GDM1 (cell line): ENCODE measurements at regions not wholly inside any gene's neighbourhood (a gene's known extent, or its start where the extent isn't known, plus 50 kb on each side); places are given as distances from the start of the nearest gene placed in this dataset.

Experiments used
- DNase-seq: peaks from one replicate; lab custom pipeline; 2025; lab: John Stamatoyannopoulos, UW

DNA sequence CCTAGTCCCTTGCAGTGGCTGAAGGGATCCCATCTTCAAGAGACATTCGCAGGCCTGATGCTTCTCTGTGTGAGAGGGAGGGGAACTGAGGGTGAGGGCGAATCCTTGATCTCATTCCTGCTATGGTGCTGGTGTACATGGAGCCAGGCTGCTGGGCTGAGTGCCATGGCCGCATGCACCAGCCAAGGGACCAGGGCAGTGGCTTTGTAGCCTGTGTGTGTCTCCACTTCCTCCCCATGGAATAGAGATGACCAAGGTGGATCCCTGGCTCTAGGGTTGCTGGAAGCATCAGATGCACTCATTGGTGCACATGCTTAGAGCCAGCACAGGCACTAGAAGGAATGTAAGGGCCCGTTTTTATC lies 195.0 kb downstream of the FOXL1 start:
- DNase-seq = no peak

DNA sequence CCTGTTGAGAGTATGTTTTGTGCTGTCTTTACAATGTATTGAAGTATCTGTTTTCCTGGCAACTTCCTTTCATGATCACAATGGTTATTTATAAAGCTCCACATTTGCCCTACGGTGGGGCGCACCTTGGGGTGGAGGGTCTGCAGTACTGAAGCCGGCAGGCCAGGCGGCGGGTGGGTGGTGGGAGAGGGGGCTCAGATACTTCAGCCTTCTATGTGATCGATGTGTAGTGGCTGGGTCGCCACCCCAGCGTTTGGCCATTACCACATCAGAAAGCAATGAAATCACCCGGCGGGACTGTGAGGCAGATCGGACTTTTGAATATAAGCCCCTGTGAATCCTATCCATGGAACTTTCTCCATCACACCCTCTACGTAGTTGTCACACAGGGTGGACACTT lies 196.6 kb downstream of the FOXL1 start:
- no peak for DNase-seq

GRCh38 chr16:86775511-86775921 lies 197.2 kb downstream of the FOXL1 start:
- no peak for DNase-seq

GRCh38 chr16:86777381-86777946 lies 199.1 kb downstream of the FOXL1 start:
- DNase-seq = no peak

DNA sequence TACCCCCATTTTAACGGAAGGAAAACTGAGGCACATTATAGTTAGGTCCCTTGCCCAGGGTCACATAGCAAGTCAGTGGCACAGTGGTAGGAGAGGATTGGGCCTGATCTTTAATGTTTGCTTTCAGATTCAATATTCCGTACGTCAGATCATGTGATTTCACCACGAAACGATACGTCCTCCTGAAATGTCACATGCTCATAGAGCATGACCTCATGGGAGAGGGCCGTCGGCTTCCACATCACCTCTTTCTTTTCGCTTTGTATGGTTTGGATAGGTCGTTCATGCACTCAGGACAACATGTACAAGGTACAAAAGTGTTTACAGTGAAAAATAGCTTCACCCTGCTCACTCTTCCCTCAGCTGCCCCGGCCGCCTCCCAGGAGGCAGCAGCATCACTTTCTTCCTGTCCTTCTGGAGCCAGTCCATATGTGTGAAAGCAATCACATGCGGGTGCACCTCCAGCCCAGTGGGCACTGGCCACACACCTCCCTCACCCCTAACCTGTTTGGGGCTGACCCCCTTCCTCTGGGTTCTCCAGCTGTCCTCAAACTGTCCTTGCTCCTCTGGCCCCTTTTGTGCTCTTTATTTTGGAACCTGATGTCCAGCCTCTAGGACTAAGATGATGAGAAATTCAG lies 199.9 kb downstream of the FOXL1 start:
- DNase-seq = no peak

GRCh38 chr16:86778978-86779377 lies 200.6 kb downstream of the FOXL1 start:
- no peak for DNase-seq

DNA sequence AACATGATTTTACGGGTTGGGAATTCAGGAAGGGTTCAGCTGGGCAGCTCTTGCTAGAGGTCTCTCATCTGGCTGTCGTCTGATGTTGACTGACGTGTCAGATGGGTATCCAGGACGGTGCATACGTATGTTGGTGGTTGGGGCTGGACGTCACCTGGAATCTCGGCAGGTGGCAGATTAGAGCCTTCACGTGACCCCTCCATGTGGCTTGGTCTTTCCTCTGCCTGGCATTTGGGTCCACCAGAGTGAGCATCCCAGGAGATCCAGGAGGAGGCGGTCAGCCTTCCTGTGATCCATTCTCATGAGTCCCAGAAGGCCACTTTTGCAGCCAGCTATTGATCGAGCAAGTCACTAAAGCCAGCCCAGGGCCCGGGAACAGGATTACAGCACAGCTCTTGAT lies 202.7 kb downstream of the FOXL1 start:
- no peak for DNase-seq

GRCh38 chr16:86783636-86784626 lies 205.6 kb downstream of the FOXL1 start:
- no peak for DNase-seq

- no peak for DNase-seq
Observed at GRCh38 chr16:86786338-86786737, 208.0 kb downstream of the FOXL1 start.

DNA sequence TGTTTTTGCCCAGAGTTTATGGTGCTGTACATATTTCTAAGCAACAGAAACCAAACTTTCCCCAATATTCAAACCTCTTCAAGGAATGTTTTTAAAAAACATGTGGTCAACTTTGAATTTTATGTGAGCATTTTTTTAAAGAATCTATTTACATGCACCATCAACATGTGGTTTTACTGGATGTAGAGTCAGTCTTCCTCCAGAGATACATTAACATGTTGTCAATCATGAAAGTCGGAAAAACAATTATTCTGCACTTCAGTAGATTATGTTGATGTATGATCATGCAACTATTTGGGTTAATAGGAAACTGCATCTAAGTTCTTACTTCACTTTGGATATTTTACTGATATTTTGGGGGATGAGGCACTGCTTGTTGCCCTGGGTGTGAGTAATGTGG lies 208.6 kb downstream of the FOXL1 start:
- no peak for DNase-seq

GRCh38 chr16:86787538-86787937 lies 209.2 kb downstream of the FOXL1 start:
- DNase-seq = no peak

DNA sequence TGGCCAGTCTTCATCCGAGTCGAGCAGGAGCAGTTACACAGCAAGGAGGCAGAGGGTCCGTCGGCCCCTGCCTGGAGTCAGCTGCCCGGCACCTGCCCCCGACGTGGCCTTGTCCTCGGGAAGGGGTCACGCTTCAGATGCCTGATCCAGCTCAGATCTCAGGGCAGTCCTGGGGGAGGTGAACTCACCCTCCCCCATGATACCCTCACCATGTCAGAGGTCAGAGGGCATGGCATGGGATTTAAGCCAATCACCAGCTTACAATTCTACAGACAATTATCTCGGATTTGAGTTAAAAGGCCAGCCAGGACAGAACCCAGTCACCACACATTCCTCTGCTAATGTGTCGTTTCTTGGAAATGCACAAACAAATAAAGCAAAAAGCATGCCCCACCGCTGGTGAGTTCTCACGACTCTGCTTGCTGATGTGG lies 211.3 kb downstream of the FOXL1 start:
- DNase-seq = no peak

DNA sequence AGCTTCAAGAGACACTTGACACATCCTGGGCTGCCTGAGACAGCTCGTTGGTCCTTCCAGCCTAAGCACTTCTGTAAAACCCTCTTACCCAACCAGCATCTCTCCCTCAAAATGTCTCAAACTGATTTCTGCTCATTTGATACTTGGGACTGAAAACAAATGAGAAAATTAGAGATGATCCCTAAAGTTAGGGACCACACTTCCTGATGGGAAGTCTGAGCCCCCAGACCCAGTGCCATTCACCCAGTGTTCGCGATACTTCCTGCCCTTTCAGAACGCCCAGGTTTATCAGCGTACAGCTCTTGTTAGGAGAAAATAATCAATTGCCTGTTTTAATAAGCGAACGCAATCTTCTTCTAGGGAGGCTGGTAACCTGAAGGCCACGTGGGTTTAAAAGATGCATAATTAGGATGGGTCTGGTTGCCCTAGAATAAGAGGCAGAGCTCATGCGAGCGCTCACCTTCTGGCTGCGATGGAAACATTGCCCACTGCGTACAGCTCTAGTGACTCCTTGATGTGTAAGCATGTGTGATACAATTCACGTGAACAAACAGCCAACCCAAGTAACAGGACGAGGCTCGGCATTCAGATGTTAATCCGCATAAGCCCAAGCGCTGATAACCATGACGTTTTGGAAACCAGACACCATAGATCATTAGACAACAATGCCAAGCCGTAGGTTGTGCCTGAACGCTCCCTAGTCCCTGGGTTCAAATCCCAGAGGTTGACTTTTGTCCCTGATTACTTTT lies 213.1 kb downstream of the FOXL1 start:
- DNase-seq = no peak

DNA sequence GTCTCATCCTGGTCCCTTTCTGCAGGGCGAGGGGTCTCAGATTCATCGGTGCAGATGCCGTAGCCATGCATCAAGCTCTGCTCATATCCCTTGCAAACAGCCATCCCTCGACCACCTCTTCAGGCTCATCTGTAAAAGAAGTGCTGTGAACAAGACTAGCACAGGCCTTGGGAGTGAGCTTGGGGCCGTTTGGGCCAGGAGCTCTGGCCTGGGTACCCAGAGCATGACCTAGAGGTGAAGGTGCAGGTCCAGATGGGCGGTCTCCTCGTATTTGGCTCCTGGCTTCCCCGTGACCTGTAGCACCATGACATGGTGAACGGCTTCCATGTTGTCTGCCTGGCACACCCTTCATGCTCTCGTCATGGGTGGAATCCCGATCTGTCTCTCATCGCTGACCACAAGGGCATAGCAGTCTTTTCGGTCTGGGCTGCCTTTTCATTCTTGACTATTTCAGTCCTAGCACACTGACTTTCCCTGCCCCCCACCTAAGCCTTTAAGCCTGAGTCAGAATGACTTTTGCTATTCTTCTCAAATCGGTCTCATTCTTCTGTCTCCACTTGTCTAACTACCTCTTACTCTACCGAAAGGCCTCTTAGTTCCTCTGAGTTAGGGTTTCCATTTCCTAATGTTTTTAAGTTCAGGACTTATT lies 216.0 kb downstream of the FOXL1 start:
- DNase-seq = no peak

DNA sequence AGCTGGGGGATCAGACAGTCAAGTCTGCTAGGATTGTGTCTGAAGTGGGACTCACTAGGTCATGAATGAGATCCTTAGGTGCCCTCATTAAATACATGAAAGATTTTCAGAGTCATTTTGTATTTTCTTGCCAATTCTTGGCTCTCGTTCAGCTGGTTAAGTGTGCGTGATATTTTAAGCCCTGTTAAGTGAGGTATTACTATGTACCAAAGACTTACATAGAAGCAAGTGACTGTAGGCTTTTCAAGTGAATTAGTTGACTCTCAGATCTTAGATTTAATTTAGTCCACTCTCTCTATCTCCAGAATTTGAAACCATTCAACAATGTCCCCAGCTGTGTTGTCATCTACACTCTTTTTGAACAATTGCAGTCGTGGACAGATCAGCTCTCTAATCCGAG lies 219.4 kb downstream of the FOXL1 start:
- no peak for DNase-seq

GRCh38 chr16:86798247-86799041 lies 220.1 kb downstream of the FOXL1 start:
- no peak for DNase-seq

- no peak for DNase-seq
Observed at GRCh38 chr16:86799367-86799766, 221.0 kb downstream of the FOXL1 start.

GRCh38 chr16:86800894-86801293 lies 222.5 kb downstream of the FOXL1 start:
- no peak for DNase-seq

GRCh38 chr16:86802013-86802412 lies 223.7 kb downstream of the FOXL1 start:
- no peak for DNase-seq

DNA sequence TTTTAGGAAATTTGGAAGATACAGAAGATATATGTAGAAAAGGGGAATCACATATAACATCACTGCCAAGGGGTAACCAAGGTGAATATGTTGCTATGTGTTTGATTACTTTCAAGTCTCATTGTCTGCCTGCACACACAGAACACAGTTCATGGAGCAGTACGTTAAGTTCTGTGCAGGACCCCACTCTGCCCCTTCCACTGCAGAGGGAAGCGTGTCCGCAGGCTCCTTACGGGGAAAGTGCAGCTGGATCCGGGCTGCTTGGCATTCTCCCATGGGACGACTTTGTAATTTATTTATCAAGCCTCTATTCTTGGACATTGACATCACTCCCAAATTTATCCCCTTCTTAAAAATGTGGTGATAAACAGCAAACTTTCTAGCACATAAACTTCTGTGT lies 226.8 kb downstream of the FOXL1 start:
- no peak for DNase-seq
